Endothelial cell of umbilical vein (primary cell): ENCODE measurements at regions not wholly inside any gene's neighbourhood (a gene's known extent, or its start where the extent isn't known, plus 50 kb on each side); places are given as distances from the start of the nearest gene placed in this dataset.

Experiments used
- CTCF ChIP-seq, 2 donors: IDR thresholded peaks; 1 replicate in 1 of 2; 2 replicates in 1 of 2; pipeline ENCODE4 v1.5.1; 2011; ENCODE audit warnings: low read length in 2 of 2, mild to moderate bottlenecking in 2 of 2, moderate library complexity in 2 of 2, control low read depth in 1 of 2, inconsistent platforms in 1 of 2, low read depth in 1 of 2; ENCODE audit not compliant: insufficient read depth in 1 of 2; ENCODE audit errors: extremely low read depth in 1 of 2
- EZH2 ChIP-seq: IDR thresholded peaks from 2 replicates; pipeline ENCODE4 v1.6.1; 2012; ENCODE audit warnings: borderline replicate concordance, low read depth, mild to moderate bottlenecking, moderate library complexity, low read length, inconsistent platforms; ENCODE audit not compliant: severe bottlenecking
- FOS ChIP-seq: IDR thresholded peaks from 2 replicates; pipeline ENCODE4 v1.6.1; 2011; ENCODE audit warnings: mild to moderate bottlenecking, low read length, moderate library complexity, borderline replicate concordance; ENCODE audit not compliant: insufficient read depth
- GATA2 ChIP-seq: IDR thresholded peaks from 2 replicates; pipeline ENCODE4 v1.7.0; 2011; ENCODE audit warnings: low read depth, mild to moderate bottlenecking, moderate library complexity, mixed read lengths, low read length; ENCODE audit not compliant: insufficient read length, insufficient read depth
- JUN ChIP-seq: IDR thresholded peaks from 2 replicates; pipeline ENCODE4 v1.6.1; 2011; ENCODE audit warnings: borderline replicate concordance, low read depth; ENCODE audit not compliant: insufficient read length, insufficient read depth
- MAX ChIP-seq: IDR thresholded peaks from 2 replicates; pipeline ENCODE4 v1.6.1; 2011; ENCODE audit not compliant: insufficient read depth, insufficient read length
- MYC ChIP-seq: IDR thresholded peaks from one replicate; pipeline ENCODE4 v1.6.1; 2011; ENCODE audit warnings: mild to moderate bottlenecking, low read depth, low read length
- POLR2A ChIP-seq: IDR thresholded peaks from 2 replicates; pipeline ENCODE4 v1.6.1; 2012; ENCODE audit warnings: low read depth, mild to moderate bottlenecking, control low read depth, low read length
- POLR2AphosphoS5 ChIP-seq: IDR thresholded peaks from 2 replicates; pipeline ENCODE4 v1.6.1; 2012; ENCODE audit warnings: low read depth, mild to moderate bottlenecking, control low read depth, low read length, moderate library complexity; ENCODE audit not compliant: insufficient read depth

- TF ChIP-seq MYC (no peak), POLR2A (no peak), CTCF (IDR thresholded peaks at IDR 0.05; ENCODE audit: extremely low read depth in 1 of 2, insufficient read depth in 1 of 2, low read depth in 1 of 2, low read length in 2 of 2) (no peak), EZH2 (no peak), JUN (no peak), POLR2AphosphoS5 (no peak), FOS (no peak), MAX (no peak), GATA2 (no peak)
Measured at GRCh38 chr18:57209713-57210106, 62.8 kb downstream of the BOD1L2 start.
